Cardiac muscle cell (in vitro differentiated cells and primary cell): ENCODE measurements at regions not wholly inside any gene's neighbourhood (a gene's known extent, or its start where the extent isn't known, plus 50 kb on each side); places are given as distances from the start of the nearest gene placed in this dataset.

Experiments used
- DNase-seq, 2 donors: peaks; one replicate each; pipeline versions ENCODE4 v3.0.0 to v3.0.0-alpha.2; 2010 to 2017; ENCODE audit warnings: low read depth in 1 of 2, low spot score in 1 of 2
- H3K27ac ChIP-seq: fragments of 200-600 bp; sonication (generic); 2 replicates; pipeline ENCODE4 v1.5.1; 2016
- H3K27me3 ChIP-seq: fragments of 200-600 bp; sonication (generic); 2 replicates; pipeline ENCODE4 v1.6.0; 2016; ENCODE audit warnings: control low read depth
- H3K36me3 ChIP-seq: fragments of 200-600 bp; sonication (generic); 2 replicates; pipeline ENCODE4 v1.5.1; 2016; ENCODE audit warnings: control low read depth
- H3K4me1 ChIP-seq: fragments of 200-600 bp; sonication (generic); 2 replicates; pipeline ENCODE4 v1.8.1; 2017; ENCODE audit warnings: low read depth, mild to moderate bottlenecking, mixed run types
- H3K4me3 ChIP-seq: fragments of 200-600 bp; sonication (generic); 2 replicates; pipeline ENCODE4 v1.5.1; 2016; ENCODE audit warnings: mild to moderate bottlenecking
- H3K9me3 ChIP-seq: fragments of 200-600 bp; sonication (generic); 2 replicates; pipeline ENCODE4 v1.5.1; 2017; ENCODE audit warnings: low read depth, mild to moderate bottlenecking, control low read depth
- CTCF ChIP-seq: IDR thresholded peaks from 2 replicates; pipeline ENCODE4 v1.5.1; 2012; ENCODE audit warnings: low read depth, mild to moderate bottlenecking, low read length

GRCh38 chr13:40072663-40073120 lies 417.2 kb downstream of the COG6 start:
- Histone ChIP-seq H3K27me3 (no peaks in the 10 kb centered on the region), H3K4me1 (peaks cover 5% of the 10 kb centered on the region), H3K9me3 (no peaks in the 10 kb centered on the region), H3K4me3 (no peak overlapping the region), H3K27ac (no peak overlapping the region), H3K36me3 (no peaks in the 10 kb centered on the region)
- no peak for TF ChIP-seq CTCF
- peak in 1 of 2 donors; percentile 22 for DNase-seq

DNA sequence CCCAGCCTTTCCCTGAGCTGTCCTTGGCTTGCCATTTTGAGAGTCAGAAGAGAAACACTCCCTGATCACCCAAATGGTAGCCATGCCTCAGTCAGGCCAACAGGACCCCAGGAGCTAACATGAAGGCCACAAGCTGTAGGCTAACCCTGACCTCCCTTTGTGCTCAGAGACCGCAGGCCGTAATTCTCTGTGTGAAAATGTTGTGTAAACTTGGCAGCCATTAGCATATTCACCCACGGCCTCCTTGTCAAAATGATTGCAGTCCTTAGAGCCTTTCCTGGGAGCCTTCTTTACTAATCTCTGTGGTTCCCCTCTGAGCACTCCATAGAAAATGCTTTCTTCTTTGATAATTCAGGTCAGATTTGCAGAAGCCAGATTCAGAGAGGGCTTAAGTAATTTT lies 418.9 kb downstream of the COG6 start:
- Histone ChIP-seq H3K4me1 (peaks cover 5% of the 10 kb centered on the region), H3K4me3 (no peak overlapping the region), H3K9me3 (no peaks in the 10 kb centered on the region), H3K27me3 (no peaks in the 10 kb centered on the region), H3K27ac (no peak overlapping the region), H3K36me3 (no peaks in the 10 kb centered on the region)
- TF ChIP-seq CTCF = no peak
- peak in 1 of 2 donors; percentile 90 for DNase-seq

DNA sequence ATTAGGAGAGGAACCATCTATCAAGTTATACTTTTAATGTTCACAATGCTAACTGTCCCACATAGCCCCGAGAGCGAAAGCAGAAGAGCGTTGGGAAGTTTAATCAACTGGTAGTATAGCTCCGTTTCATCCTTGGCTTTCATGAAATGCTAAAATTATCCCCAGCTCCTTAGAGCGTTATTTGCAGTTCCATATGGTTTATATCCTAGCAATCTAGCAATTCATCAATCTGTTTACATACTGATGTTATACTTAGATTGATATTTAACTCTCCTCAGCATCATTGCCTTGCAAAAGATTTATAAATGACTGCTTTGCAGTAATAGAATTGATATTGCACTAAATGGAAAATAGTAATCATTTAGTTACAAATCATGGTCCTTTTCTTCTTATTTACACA lies 419.8 kb downstream of the COG6 start:
- Histone ChIP-seq H3K4me1 (peaks cover 5% of the 10 kb centered on the region), H3K4me3 (no peak overlapping the region), H3K9me3 (no peaks in the 10 kb centered on the region), H3K27me3 (no peaks in the 10 kb centered on the region), H3K27ac (no peak overlapping the region), H3K36me3 (no peaks in the 10 kb centered on the region)
- no peak for TF ChIP-seq CTCF
- no peak for DNase-seq

DNA sequence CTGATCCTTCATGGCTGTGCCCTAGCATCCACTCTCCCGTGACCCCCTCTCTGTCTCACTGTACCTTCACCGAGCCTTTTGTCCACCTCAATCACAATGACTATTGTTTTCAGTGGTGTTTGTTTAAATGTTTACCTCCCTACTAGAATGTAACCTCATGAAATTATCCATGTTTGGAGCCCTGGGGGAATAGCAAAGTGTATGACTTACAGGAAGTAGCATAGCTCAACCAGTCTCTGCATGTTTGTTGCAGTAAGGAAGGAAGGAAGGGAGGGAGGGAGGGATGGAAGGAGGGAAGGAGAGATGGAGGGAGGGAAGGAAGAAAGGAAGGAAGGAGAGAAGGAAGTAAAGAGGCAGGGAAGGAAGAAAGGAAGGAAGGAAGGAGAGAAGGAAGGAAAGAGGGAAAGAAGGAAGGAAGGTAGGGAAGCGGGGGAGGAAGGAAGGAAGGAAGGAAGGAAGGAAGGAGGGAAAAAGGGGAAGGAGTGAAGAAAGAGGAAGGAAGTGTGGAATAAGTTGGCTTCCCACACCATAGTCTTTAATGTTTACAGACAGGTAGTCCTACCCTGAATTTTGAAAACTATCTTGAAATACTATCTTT lies 421.4 kb downstream of the COG6 start:
- H3K4me3 ChIP-seq = no peak overlapping the region
- H3K27me3 ChIP-seq = no peaks in the 10 kb centered on the region
- H3K4me1 ChIP-seq = peaks cover 5% of the 10 kb centered on the region
- DNase-seq = no peak
- H3K27ac ChIP-seq = no peak overlapping the region
- no peak for TF ChIP-seq CTCF
- H3K36me3 ChIP-seq = no peaks in the 10 kb centered on the region
- no peaks in the 10 kb centered on the region for H3K9me3 ChIP-seq

DNA sequence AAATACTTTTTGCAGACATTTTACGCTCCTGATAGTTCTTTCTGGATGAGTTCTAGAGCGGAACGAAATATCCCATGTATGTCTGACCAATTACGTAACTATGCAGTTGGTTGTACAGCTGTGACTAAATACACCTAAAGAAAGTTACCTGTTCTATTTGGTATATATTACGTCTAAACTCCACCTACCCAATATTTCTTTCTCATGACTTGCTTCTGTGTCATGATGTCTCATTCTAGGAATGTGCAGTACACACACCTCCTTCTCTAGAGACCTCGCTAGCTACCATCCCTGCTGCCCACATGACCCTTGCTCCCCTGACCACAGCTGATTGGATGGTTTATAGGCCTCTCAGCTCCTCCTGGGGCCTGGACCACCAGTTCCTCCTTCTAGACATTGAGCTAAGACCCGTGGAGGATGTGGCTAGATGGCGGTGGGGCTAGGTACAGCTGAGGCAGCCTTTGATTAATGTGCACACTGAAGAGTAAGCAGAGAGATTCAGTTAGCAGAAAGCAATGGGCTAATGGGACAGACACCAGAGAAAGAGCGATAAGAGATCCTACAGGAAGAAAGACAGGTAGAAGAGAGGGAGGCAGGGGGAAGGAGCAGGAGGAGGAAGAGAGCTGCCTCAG lies 422.1 kb downstream of the COG6 start:
- no peaks in the 10 kb centered on the region for H3K9me3 ChIP-seq
- TF ChIP-seq CTCF = no peak
- H3K27me3 ChIP-seq = no peaks in the 10 kb centered on the region
- H3K27ac ChIP-seq = no peak overlapping the region
- peaks cover 2% of the 10 kb centered on the region for H3K4me1 ChIP-seq
- H3K36me3 ChIP-seq = no peaks in the 10 kb centered on the region
- DNase-seq = no peak
- H3K4me3 ChIP-seq = no peak overlapping the region
